GM12878 (cell line): ENCODE measurements at regions not wholly inside any gene's neighbourhood (a gene's known extent, or its start where the extent isn't known, plus 50 kb on each side); places are given as distances from the start of the nearest gene placed in this dataset.

Source experiments
- ATAC-seq: fragments of 200-7000 bp; cut with Tn5 transposase; 3 replicates; pipeline ENCODE4 v1.9.1; 2020; ENCODE audit warnings: mild to moderate bottlenecking, moderate library complexity
- BruUV-seq: library from RNA; stranded (reverse); fragments of 400-500 nt; replicated peaks from 2 replicates; lab custom pipeline; 2021; lab: Mats Ljungman, UMichigan
- CTCF ChIA-PET: fragments of 300-600 bp; sonication (Branson Sonifier 250); formaldehyde crosslinking; extraction: SDS; loops from one replicate; lab custom pipeline; 2021; ENCODE audit warnings: inconsistent platforms; lab: Yijun Ruan, JAX
- POLR2A ChIA-PET: fragments of 350-600 bp; formaldehyde crosslinking; extraction: SDS; loops from one replicate; lab custom pipeline; 2021; ENCODE audit warnings: inconsistent platforms; lab: Charles Lee
- RAD21 ChIA-PET: fragments of 300-600 bp; sonication (Branson Sonifier 250); formaldehyde crosslinking; loops from one replicate; lab custom pipeline; 2023; ENCODE audit warnings: antibody characterized with exemption; ENCODE audit not compliant: unreplicated experiment; lab: Charles Lee
- SMC1A ChIA-PET: fragments of 300-600 bp; sonication (Branson Sonifier 250); formaldehyde crosslinking; loops from one replicate; lab custom pipeline; 2023; ENCODE audit not compliant: unreplicated experiment, uncharacterized antibody; lab: Charles Lee
- DNase-seq: peaks from one replicate; pipeline ENCODE4 v3.0.0-alpha.2; 2011; ENCODE audit warnings: low read depth, low spot score
- FAIRE-seq: peaks from 3 replicates; lab custom pipeline; 2011; peaks lifted over from hg19 to GRCh38; lab: Jason Lieb, UNC
- H2AFZ ChIP-seq: 2 replicates; pipeline ENCODE4 v1.6.0; 2011; ENCODE audit warnings: low read depth, low read length, control low read depth; ENCODE audit not compliant: control insufficient read depth
- H3K27ac ChIP-seq: 2 replicates; pipeline ENCODE4 v1.5.1; 2011; ENCODE audit warnings: control low read depth; ENCODE audit not compliant: control insufficient read depth, insufficient read depth
- H3K27me3 ChIP-seq, 2 experiments: replicated peaks in 1 of 2; 2 replicates each; pipeline versions ENCODE4 v1.6.0 to v1.6.1; 2011; ENCODE audit warnings: low read length in 1 of 2; ENCODE audit not compliant: control insufficient read depth in 2 of 2, insufficient read depth in 2 of 2
- H3K36me3 ChIP-seq, 2 experiments: 2 replicates each; pipeline ENCODE4 v1.5.1; 2011; ENCODE audit warnings: low read length in 1 of 2; ENCODE audit not compliant: control insufficient read depth in 2 of 2, insufficient read depth in 2 of 2
- H3K4me1 ChIP-seq: 2 replicates; pipeline ENCODE4 v1.6.1; 2011; ENCODE audit warnings: mild to moderate bottlenecking, low read length, moderate library complexity, mixed read lengths; ENCODE audit not compliant: control insufficient read depth, insufficient read depth
- H3K4me2 ChIP-seq: 2 replicates; pipeline ENCODE4 v1.6.0; 2011; ENCODE audit warnings: control low read depth; ENCODE audit not compliant: control insufficient read depth, insufficient read depth
- H3K4me3 ChIP-seq: fragments of 200-600 bp; sonication (generic); 2 replicates; pipeline ENCODE4 v1.5.1; 2016
- H3K79me2 ChIP-seq: 2 replicates; pipeline ENCODE4 v1.6.0; 2011; ENCODE audit warnings: low read length; ENCODE audit not compliant: control insufficient read depth, insufficient read depth
- H3K9ac ChIP-seq: 2 replicates; pipeline ENCODE4 v1.8.0; 2011; ENCODE audit warnings: low read length, control low read depth, mixed read lengths; ENCODE audit not compliant: control insufficient read depth, insufficient read depth
- H3K9me3 ChIP-seq: replicated peaks from 3 replicates; pipeline ENCODE4 v1.5.1; 2011; ENCODE audit warnings: mild to moderate bottlenecking, low read length; ENCODE audit not compliant: control insufficient read depth, insufficient read depth
- H4K20me1 ChIP-seq: 2 replicates; pipeline ENCODE4 v1.6.0; 2011; ENCODE audit not compliant: control insufficient read depth, insufficient read depth
- BCL11A ChIP-seq: IDR thresholded peaks from 2 replicates; pipeline ENCODE4 v1.6.1; 2011; ENCODE audit warnings: low read depth, low read length
- CBX5 ChIP-seq: sonication (generic); IDR thresholded peaks from 2 replicates; pipeline ENCODE4 v1.6.1; 2016; ENCODE audit warnings: low read depth, moderate library complexity, mild to moderate bottlenecking, inconsistent platforms
- CEBPB ChIP-seq, 2 experiments: fragments of 150-350 bp in 1 of 2; IDR thresholded peaks; 2 replicates each; pipeline ENCODE4 v1.6.1; 2012 to 2014; ENCODE audit warnings: low read depth in 2 of 2, low read length in 2 of 2, borderline replicate concordance in 1 of 2, inconsistent platforms in 1 of 2
- FOS ChIP-seq: IDR thresholded peaks from 3 replicates; pipeline ENCODE4 v1.6.1; 2011; ENCODE audit warnings: borderline replicate concordance; ENCODE audit not compliant: insufficient read length; ENCODE audit errors: extremely low read depth
- IKZF2 ChIP-seq, 2 experiments: fragments of 450-650 bp; IDR thresholded peaks; 2 replicates each; pipeline ENCODE4 v1.6.1; 2017; ENCODE audit warnings: mild to moderate bottlenecking in 2 of 2, moderate library complexity in 2 of 2
- IRF4 ChIP-seq: IDR thresholded peaks from 2 replicates; pipeline ENCODE4 v1.6.1; 2011; ENCODE audit warnings: low read depth, low read length
- MEF2B ChIP-seq: fragments of 450-650 bp; IDR thresholded peaks from 2 replicates; pipeline ENCODE4 v1.6.1; 2018; ENCODE audit warnings: mild to moderate bottlenecking, moderate library complexity; ENCODE audit not compliant: partially characterized antibody, poor library complexity, severe bottlenecking
- PML ChIP-seq: IDR thresholded peaks from 2 replicates; pipeline ENCODE4 v1.6.1; 2012; ENCODE audit warnings: low read length, inconsistent platforms
- POLR2AphosphoS2 ChIP-seq: IDR thresholded peaks from 2 replicates; pipeline ENCODE4 v1.6.1; 2011; ENCODE audit warnings: low read depth, mild to moderate bottlenecking, low read length, improper control_type of control experiment, moderate library complexity
- RAD51 ChIP-seq: fragments of 450-650 bp; IDR thresholded peaks from 2 replicates; pipeline ENCODE4 v1.6.1; 2016; ENCODE audit warnings: moderate library complexity, mild to moderate bottlenecking, inconsistent platforms
- TCF12 ChIP-seq: IDR thresholded peaks from 2 replicates; pipeline ENCODE4 v1.6.1; 2011; ENCODE audit warnings: low read depth, mild to moderate bottlenecking, low read length
- YY1 ChIP-seq: IDR thresholded peaks from 2 replicates; pipeline ENCODE4 v1.6.1; 2011; ENCODE audit warnings: low read depth, mild to moderate bottlenecking, low read length
- ZNF622 ChIP-seq: fragments of 450-650 bp; IDR thresholded peaks from 2 replicates; pipeline ENCODE4 v1.6.1; 2017; ENCODE audit warnings: mild to moderate bottlenecking, inconsistent platforms
- WGBS: methylation state at CpG from one replicate; pipeline ENCODE4 v1.1.6; 2016; ENCODE audit warnings: low lambda C conversion rate; ENCODE audit not compliant: insufficient replicate concordance, insufficient coverage; ENCODE audit errors: missing lambda C conversion rate; 5-methylcytosine and 5-hydroxymethylcytosine counted together
- in situ Hi-C: fragments of 300-500 bp; cut with MboI; formaldehyde crosslinking; loops from 9 replicates; pipeline ENCODE4 v1.14.3; 2018; ENCODE audit warnings: mixed read lengths
- intact Hi-C: fragments of 100-400 bp; cut with micrococcal nuclease; formaldehyde crosslinking; loops from one replicate; pipeline ENCODE4 v1.14.2; 2022; ENCODE audit not compliant: unreplicated experiment
- TF ChIP-seq, protein P1 (sequence below): IDR thresholded peaks from 2 replicates; pipeline ENCODE4 v1.6.1; 2012; ENCODE audit warnings: improper control_type of control experiment, low read depth, low read length; ENCODE audit not compliant: insufficient replicate concordance

DNA sequence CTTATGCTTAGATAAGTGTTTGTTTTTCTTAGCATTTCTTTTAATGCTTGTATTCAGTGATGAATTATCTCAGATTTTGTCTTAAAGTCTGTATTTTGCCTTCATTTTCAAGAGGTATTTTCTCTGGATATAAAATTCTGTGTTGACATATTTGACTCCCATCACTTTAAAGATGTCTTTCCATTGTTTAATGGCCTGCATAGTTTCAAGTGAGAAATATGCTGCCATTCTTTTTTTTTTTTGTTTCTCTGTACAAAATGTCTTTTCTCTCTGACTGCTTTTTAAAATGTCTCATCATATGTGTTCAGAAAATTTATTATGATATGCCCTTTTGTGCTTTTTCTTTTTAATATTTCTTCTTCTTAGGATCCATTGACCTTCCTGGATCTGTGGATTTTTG is 578.0 kb upstream of the NOX3 start:
- intact Hi-C loops (no loop called here), in situ Hi-C loops (no loop called here)
- ATAC-seq: no peak
- H4K20me1 ChIP-seq: no peaks in the 10 kb centered on the region
- ChIA-PET SMC1A (no interaction called here), RAD21 (no interaction called here), POLR2A (no interaction called here), CTCF (no interaction called here)
- no peak overlapping the region for H2AFZ ChIP-seq
- H3K9me3 ChIP-seq: no peaks in the 10 kb centered on the region; the same call in 2 of the 3 replicates
- no peak for TF ChIP-seq RAD51
- TF ChIP-seq TCF12: no peak
- TF ChIP-seq CBX5: 0 out of 2 replicates have a peak, but pooled peaks have one; percentile 33
- no peak for TF ChIP-seq ZNF622
- H3K27me3 ChIP-seq: no peaks in the 10 kb centered on the region
- H3K4me3 ChIP-seq: no peak overlapping the region
- H3K36me3 ChIP-seq: no peaks in the 10 kb centered on the region
- BruUV-seq: no TSS peak
- no peaks in the 10 kb centered on the region for H3K4me1 ChIP-seq
- no peak overlapping the region for H3K9ac ChIP-seq
- H3K27ac ChIP-seq: no peak overlapping the region
- FAIRE-seq: no peak
- no peak overlapping the region for H3K4me2 ChIP-seq
- DNase-seq: no peak
- no peaks in the 10 kb centered on the region for H3K79me2 ChIP-seq

DNA sequence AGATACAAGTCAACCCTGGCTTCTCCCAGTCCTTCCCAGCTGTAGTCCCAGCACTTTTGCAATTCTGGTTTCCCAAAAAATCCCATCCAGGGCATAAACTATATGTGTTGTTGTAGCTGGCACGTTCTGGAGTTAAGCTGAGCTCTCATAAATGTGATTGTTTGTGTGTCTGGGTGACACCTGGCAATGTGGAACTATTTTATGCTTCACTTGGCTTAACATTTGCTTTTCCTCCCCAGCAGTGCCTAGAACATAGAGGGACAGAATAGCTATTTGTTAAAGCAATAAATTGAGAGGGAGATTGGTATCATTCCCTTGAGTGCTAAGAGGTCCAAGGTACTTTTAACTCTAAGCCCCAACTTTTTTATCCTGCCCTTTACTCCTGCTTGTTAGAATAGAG is 575.9 kb upstream of the NOX3 start:
- in situ Hi-C loops (no loop called here), intact Hi-C loops (no loop called here)
- Histone ChIP-seq H3K9me3 (no peaks in the 10 kb centered on the region; the same call in 2 of the 3 replicates), H3K36me3 (no peaks in the 10 kb centered on the region), H3K4me1 (no peaks in the 10 kb centered on the region), H3K4me3 (no peak overlapping the region), H3K27ac (no peak overlapping the region), H4K20me1 (no peaks in the 10 kb centered on the region), H3K27me3 (no peaks in the 10 kb centered on the region), H3K4me2 (no peak overlapping the region), H2AFZ (no peak overlapping the region), H3K9ac (no peak overlapping the region), H3K79me2 (no peaks in the 10 kb centered on the region)
- SMC1A ChIA-PET: no interaction called here
- ATAC-seq: no peak
- no peak for DNase-seq
- BruUV-seq: no TSS peak
- 6% methylated on average over 1 of the region's 1 CpG for WGBS
- CTCF ChIA-PET: interaction anchor here (0.8 kb wide), 1 partner anchor 91 kb away, joined by 3 read pairs; no protein-coding TSS in a partner anchor
- RAD21 ChIA-PET: no interaction called here
- FAIRE-seq: no peak
- POLR2A ChIA-PET: no interaction called here
- TF ChIP-seq IRF4 (no peak), RAD51 (no peak), IKZF2 (IDR thresholded peaks at IDR 0.05) (no peak), PML (no peak), YY1 (no peak), FOS (no peak), CEBPB (IDR thresholded peaks at IDR 0.05; ENCODE audit: borderline replicate concordance in 1 of 2, low read depth in 2 of 2, low read length in 2 of 2) (no peak), BCL11A (no peak), MEF2B (no peak), POLR2AphosphoS2 (no peak)
- TF ChIP-seq, protein P1, sequence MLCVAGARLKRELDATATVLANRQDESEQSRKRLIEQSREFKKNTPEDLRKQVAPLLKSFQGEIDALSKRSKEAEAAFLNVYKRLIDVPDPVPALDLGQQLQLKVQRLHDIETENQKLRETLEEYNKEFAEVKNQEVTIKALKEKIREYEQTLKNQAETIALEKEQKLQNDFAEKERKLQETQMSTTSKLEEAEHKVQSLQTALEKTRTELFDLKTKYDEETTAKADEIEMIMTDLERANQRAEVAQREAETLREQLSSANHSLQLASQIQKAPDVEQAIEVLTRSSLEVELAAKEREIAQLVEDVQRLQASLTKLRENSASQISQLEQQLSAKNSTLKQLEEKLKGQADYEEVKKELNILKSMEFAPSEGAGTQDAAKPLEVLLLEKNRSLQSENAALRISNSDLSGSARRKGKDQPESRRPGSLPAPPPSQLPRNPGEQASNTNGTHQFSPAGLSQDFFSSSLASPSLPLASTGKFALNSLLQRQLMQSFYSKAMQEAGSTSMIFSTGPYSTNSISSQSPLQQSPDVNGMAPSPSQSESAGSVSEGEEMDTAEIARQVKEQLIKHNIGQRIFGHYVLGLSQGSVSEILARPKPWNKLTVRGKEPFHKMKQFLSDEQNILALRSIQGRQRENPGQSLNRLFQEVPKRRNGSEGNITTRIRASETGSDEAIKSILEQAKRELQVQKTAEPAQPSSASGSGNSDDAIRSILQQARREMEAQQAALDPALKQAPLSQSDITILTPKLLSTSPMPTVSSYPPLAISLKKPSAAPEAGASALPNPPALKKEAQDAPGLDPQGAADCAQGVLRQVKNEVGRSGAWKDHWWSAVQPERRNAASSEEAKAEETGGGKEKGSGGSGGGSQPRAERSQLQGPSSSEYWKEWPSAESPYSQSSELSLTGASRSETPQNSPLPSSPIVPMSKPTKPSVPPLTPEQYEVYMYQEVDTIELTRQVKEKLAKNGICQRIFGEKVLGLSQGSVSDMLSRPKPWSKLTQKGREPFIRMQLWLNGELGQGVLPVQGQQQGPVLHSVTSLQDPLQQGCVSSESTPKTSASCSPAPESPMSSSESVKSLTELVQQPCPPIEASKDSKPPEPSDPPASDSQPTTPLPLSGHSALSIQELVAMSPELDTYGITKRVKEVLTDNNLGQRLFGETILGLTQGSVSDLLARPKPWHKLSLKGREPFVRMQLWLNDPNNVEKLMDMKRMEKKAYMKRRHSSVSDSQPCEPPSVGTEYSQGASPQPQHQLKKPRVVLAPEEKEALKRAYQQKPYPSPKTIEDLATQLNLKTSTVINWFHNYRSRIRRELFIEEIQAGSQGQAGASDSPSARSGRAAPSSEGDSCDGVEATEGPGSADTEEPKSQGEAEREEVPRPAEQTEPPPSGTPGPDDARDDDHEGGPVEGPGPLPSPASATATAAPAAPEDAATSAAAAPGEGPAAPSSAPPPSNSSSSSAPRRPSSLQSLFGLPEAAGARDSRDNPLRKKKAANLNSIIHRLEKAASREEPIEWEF: no peak
